Stimulated activated CD4-positive, alpha-beta T cell treated with anti-CD3 and anti-CD28 coated beads, Interleukin-12 subunit alpha, Interleukin-12 subunit beta, amount 100 ng/mL, for 48 hours (primary cell): ENCODE measurements at regions not wholly inside any gene's neighbourhood (a gene's known extent, or its start where the extent isn't known, plus 50 kb on each side); places are given as distances from the start of the nearest gene placed in this dataset.

Experiments
- DNase-seq, 3 donors: peaks; one replicate each; pipeline ENCODE4 v3.0.0-alpha.2; 2020; ENCODE audit warnings: low read depth in 2 of 3, low spot score in 1 of 3

DNA sequence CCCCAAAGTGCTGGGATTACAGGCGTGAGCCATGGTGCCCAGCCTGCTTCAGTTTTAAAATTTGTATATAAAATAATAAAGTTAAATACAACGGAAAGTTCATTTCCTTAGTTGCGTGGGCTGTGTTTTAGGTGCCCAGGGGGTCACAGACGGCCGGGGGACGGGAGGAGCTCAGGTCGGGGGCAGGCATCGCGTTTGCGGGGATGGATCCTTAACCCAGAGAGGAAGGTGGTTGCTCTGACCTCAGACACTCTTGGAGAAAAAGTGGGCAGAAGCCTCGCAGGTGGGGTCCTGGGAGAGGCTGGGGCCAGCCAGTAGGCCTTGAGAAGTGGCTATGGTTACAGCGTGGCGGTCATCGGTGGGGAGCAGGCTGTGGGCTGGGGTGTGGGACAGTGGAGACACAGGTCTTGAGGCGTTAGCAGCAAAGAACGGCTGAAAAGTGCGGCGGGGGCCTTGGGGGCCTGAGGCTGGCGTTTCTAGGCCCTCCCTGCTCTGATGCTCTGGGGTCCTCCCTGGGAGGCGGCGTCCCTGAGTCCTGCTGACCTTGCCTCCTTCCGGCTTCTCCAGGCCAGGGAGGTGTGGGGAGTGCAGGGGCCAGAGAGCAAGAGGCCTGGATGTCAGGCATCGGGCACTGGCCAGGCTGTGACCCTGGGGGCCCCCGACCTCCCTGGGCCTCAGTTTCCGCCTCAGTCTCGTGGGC, 54.4 kb downstream of the UNCX start:
- no peak for DNase-seq

DNA sequence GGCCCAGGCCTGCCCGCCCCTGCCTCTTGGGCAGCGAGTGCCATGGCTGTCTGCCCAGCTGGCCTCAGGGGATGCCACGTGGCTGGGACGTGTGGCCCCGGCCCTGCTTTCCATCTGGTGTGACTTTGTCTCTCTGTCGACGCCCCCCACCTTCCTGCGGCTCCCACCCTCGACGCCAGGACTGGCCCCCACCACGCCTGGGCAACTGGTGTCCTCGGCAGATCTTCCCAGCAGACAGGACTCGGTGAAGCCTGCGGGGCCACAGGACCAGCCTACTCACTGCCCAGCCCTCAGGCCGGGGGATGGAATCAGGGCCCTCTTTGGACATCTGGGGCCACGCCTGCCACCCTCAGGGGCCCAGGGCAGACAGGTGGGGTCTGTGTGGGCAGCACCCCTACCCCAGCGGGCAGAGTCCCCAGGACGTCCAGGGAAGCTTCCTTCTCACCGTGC, 55.1 kb downstream of the UNCX start:
- no peak for DNase-seq

DNA sequence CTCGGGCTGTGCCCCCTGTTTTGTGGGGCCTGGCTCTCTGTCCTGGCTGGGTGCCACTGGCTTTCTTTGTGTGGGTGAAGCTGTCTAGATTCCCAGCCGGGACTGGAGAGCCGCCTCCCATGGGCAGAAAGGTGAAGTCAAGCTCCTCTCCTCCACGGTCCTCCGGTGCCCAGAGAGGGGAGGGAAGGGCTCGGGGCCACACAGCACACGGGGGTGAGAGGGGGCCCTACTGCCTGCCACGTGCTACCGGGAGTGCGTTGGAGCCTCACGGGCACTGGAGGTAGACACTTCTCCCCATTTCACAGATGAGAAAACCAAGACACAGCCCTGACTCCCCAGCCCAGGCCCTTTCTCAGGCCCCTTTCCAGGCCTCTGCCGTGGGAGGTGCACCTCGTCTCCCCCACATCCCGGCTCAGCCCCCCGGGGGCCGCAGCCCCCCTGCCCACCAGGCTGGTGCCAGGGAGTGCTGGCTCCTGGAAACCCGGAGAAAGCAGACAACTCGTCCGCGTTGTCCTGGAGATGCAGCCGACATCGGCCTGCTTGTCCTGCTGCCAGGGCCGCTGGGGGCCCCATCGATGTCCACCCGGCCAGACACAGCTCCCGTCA, 55.8 kb downstream of the UNCX start:
- DNase-seq, result no peak

DNA sequence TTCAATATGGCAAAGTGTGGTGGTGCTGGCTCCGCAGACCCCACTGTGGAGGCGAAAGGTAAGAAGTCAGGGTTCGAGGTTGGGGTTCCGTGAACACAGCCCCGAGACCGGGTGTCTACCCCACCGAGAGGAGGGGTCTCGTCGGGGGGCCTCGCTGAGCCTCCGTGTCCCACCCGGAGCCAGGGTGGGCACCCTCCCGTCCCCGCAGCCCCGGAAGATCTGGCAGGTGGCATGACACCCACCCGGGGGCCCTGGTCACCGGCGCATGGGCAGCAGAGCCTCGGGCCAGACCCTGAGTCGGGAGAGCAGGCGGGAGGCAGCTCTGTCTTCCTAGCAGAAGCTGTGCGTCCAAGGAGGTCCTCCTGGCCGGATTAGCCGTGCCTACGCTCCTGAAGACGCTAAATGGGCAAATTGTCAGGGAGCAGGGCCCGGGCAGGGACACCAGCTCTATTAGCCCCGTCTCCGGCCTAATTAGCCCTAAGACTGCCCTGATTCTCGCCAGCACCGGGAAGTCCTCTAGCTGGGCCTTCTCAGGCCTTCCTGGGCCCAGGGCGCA, 56.4 kb downstream of the UNCX start:
- no peak for DNase-seq

DNA sequence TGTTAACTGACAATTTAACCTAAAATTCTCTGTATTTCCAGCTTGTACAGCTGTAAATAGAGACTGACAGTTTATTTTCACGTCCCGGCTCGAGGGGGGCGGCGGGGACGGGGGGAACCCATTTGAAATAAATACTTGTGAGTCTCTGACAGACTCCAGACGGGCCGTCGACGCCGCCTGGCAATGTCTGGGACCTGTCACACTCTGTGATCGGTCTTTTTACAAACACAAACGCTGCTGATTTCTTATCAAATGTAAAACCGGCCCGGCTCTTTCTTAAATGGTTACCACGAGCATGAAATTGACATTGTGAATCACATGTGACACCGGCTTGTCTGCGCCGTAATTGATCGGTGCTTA, 57.0 kb downstream of the UNCX start:
- DNase-seq, result no peak

DNA sequence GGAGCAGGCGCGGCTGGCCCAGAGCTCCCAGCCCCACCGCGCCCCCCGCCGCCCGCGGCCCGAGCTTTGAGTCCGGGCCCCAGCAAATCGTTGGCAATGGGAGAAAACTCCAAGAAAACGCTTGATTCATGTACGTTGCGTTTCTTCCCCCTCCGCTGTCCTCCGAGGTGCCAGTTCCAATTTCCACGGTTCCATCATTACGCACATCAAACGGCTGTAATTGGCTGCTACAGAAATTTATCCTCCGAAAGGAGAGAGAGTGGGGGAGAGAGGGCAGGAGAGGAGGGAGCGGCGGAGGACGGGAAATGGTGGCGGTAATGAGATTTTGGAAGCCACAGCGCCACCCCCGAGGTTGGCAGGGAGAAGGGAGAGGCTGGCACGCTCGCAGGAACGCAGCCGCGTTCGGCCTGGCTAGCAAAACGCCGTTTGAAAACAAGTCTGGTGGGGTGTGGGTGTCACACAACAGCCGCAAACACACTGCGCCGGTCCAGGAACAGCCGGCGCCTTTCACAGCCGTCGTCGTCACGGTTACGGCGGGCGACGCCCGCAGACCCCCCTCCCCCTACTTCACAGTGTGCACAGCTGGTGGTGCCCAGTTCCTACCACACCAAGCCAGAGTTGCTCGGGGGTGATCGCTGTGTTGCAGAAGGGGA, 57.5 kb downstream of the UNCX start:
- DNase-seq, result peak in 1 of 3 donors; percentile 8

DNA sequence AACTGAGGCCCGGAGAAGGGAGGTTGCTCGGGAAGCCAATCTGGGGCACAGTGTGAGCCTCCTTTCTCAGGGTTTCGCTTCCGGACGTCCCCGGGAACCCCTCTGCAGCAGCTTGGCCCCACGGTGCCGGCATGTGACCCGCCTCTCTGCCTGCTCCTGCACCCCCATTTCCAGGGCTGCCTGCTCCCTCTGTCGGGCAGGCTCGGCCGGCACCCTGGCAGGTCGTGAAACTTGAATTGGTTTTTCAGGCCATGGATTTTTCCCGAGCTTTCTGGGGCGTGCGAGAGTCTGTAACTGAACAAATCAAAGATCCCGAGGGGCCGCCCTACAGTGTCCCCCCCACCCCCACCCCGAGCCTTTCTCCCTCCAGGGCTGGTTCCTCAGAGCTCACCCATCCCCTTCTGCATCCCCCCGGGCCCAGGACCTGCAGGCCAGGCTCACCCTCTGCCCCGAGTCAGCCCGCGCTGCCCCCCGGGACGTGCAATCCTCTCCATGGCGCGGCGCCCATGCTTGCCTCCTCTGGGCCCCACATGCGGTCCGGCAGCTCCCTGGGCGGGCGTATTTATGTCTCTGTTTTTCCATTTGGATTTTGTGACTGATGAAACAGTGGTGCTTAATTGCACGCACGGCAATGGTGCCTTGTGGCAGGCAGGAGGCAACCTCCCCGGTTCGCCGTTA, 58.1 kb downstream of the UNCX start:
- no peak for DNase-seq

DNA sequence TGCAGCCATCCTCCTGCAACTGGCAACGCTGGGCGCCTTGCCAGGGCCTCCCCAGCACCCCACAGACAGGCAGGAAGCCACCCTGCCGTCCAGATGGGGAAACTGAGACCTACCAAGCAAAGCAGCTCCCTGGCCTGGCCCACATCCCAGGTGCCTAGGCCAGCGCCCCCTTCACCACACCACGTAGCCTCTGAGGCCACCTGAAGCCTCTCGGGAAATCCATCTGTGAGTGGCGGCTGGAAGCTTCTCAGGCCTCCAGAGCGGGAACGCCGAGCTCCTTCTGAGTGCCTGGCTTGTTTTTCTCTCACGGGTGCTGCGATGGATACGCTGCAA, 58.7 kb downstream of the UNCX start:
- DNase-seq, result no peak

DNA sequence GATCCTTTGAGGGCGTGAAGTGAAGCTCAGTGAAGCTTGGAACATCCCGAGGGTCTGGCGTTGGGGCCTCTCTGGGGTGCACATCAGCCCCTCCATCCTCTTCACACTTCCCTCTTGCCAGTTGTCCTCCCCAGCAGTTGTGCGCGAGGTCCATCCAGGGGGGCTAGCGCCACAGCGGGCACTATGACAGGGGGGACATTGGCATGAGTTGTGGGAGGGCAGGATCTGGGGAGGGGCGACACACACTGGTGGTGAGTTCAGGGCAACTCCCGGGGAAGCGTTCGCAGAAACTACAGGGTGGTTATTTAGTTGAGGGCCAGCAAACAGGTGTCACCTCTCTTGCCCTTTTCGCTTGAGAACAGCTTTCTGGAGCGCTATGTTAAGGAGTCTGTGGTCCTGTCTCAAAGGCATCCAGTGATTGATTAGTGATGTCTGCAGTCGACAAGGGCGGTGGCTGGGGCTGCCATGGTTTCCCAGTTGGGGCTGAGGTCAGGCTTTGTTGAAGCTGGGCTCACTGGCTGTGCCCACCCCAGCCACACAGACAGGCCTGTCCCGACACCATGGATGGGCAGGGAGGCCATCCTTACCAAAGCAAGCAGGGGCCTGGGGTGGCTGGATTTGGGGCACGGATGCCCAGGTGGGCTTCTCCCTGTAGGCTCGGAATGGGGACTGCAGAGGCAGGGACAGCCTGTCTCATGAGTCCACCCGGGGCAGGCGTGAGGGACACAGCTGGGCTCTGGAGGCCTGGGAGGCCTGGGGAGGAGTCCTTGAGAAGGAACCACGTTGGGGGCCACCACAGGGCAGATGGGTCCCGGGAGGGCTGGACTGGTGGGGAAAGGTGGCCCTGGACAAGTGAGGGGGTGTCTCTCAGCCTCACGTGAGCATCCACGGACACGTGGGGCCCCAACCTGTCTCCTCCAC, 59.4 kb downstream of the UNCX start:
- no peak for DNase-seq

DNA sequence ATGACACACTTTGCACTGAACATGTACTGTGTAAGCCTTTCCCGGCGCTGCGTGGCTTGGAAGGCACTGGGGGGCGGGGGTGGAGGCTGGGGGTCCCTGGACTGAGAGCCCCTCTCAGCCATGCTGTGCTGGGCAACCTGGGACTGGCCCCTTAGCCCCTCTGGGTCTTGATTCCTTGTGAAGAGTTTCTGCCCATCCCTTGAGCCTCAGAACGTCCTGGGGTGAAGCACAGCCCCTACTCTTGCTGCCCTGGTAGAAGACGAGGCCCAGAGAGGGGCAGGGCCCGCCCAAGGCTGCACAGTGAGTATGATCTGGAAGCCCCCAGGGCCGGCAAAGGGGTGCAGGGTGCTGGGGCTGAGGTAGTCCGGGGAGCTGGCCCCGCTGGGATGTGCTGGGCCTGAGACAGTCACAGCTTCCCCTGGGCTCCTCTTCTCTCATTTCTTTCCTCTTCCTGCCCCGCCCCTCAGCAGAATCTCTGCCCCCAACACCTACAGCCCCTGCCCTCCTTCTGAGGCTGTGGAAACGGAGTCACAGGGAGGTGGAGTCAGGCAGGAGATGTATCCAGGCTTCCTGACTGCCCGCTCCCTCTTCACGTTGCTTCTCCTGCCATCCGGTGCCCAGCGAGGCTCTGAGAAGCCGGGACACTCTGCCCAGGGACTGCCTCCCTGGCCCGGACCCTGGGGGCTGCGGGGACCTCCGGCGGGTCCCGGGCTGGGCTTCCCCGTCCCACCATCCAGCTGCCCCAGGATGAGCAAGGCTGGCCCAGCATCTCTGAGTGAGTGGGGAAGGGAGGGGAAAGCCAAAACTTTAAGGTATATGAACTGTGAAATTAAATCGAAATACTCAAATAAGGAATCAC, 60.5 kb downstream of the UNCX start:
- no peak for DNase-seq

DNA sequence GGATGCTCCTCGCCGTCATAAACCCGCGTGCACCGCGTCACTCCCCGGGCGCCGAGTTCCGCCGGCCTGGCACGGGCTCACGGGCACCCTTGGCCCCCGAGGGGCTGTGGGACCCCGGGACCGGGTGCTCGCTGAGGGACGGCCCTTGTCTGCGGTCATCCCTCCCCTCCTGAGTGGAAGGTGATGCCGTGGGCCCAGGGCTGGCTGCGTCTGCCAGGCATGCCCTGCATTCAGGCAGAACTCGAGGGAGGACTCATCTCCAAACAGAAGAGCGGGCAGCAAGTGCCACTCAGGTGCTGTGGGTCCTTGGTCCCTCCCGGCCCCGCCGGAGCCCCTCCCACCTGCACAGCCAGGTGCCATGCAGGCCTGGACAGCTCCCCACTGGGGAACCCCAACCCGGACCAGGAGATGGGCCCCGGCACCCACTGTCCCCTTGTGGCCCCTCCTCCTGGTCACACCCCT, 61.3 kb downstream of the UNCX start:
- no peak for DNase-seq

DNA sequence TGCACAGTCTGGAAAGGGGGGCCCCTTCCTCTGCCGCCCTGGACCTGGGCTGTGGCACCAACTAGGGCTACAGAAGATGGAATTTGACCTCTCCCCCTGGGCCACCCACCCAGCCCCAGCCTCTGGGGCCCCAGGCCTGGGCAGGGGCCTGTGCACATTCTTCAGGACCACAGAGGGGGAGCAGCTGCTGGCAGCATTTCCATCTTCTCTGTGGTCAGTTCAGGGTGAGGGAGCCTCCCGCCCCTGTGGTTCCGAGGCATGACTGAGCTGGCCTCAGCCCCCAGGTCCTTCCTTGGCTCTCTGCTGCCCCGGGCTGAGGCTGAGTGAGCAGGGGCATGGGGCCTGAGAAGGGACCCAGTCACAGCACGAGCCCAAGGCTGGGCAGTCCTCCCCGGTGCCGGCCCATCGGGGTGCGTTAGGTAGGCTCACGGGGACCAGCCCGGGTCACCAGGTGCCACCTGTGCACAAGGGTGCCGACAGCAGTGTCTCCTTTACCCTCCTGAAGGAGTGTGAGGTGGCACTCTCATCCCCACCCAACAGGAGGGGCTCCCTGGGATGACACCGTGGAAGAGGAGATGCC, 63.2 kb downstream of the UNCX start:
- no peak for DNase-seq

DNA sequence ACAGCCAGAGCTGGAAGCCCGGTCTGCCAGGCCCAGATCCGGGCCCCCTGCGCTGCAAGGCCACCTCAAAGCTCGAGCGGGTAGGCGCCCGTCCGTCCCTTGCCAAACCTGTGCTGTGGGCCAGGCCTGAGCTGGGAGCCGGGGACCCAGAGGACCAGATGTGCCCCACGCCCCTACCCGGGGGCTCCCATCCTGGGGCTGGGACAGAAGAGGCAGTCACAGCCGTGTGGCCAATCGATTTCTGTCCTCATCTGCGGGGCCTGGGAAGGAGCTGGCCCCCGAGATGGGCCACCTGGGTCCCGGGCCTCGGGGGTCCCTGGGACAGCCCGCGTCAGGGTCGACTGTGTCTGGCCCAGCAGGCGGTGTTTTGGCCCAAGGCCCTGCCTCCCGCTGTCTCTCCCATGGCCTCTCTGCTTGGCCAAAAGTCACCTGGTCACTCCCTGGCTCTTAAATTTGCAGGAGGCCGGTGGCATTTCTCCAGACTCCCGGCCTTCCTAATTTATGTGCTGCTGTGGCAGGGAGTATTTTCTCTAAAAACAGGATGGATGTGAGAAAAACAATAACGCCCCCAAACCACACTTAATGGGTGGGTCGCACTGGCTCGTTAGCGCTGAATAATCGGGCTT, 63.8 kb downstream of the UNCX start:
- DNase-seq, result no peak

DNA sequence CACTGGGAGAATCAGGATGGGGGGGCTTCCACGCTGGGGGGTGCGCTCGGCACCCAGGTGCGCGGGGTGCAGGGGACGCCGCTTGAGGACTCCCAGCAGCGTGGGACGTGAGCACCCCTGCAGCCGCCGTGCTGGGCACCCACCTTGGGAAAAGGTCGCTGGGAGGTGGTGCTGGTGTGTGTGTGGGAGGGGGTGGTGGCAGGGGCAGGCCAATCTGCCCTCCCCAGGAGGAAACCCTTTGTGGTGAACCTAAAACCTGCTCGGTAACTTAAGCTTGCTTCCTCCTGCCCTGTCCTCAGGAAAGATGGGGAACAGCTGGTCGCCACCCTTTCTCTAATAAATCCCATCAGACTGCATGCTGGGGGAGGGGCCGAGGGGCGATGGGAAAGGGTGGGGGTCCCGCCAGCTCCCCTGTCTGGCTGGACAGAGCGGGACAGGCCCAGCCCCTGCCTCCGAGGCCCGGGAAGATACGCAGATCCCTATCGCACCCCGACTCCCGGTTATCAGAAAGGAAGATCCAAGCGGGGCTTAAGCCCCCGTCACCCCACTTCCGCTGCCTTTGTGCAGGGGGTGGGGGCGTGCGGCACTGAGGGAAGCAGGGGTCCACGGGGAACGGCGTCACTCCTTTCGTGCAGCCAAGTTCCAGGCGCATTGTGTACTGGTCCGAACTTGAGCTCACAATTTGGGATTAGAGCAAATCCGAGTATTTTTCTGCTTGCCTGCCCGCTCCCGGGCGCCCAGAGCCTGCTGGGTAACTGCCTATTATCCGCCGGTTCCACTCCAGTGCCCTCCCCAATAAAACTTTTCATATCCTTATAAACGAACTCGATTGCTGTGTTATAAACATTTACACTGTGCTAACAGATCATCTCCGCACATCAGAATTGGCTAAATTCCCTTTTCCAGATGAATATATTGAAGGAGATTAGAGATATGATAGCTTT, 64.6 kb downstream of the UNCX start:
- no peak for DNase-seq

DNA sequence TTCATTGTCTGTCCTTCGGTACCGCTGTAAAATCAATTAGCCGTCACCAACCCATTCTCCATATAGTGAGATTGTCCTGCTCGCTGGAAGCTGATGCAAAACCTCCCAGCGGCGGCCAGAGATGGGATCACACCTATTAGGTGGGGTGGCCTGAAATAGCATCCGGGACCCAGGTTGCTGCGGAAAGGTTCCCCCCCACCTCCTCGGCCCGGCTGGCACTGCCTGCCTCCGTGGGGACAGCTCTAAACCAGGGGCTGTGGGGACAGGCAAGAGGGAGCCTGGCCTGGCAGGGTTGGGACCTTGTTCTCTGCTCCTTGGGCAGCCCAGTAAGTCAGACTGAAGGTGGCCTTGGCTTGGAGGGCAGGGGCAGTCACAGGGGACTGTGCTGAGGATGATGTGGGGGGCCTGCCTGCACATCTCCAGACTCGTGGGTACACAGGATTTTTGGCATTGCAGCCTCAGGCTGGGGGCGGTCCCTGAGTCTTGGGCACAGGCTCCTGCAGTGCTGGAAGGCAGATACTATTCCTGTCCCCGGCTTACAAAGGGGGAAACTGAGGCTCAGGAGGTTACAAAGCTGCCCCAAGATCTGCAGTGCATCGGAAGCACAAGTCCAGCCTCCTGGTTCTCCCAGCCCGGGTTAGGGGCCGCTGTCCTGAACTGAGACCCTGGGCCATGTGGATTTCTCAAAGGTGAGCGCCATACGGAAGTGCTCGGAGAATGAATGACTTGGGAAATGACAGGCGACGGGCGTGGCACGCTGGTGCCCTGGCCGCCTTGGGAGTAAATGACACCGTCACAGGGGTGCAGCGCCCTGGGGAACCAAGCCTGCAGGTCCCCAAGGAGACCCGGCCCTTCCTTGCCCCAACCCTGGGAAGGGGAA, 65.6 kb downstream of the UNCX start:
- no peak for DNase-seq

DNA sequence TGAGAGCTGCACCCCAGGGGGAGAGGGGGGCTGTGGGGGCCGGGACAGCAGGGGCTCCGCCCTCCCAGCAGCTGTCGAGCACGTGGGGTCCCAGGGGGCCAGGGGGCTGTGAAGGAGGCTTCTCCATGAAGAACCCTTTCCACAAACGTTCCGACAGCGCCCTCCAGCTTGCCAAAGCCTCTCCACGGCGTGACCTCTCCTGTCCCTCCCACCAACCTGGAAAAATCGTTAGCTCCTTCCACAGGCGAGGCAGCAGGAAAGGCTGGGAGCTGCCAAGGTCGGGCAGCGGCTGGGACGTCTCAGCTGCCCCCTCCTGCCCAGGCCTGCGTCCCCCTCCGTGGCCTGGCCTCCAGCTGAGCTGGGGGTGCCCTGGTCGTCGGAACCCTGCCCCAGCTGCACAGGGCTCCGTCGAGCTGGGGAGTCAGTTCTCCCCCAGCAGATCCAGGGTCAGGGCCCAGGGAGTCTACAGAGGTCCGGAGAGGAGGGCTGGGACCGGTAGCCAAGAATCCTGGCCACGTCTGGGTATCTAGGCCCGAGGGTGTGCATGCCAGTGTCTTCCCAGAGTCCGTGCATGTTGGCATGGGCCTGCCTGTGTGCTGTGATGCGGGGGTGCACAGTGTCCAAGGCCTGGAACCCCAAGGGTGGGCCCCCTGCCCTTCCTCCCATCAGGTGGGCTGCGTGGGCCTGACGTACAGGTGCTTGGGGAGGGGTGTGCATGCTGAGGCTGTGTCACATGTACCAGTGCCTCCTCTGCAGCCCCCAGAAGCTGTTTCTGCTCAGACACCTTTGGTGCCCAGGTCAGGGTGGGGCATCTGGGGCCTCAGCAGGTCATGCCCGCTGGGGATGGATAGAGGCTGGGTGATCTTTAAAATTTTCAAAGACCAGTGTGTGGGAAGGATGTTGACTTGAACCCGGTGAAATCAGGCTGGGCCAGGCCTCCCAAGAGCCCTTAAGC, 66.5 kb downstream of the UNCX start:
- DNase-seq, result no peak
